ENCODE measurements at regions not wholly inside any gene's neighbourhood (a gene's known extent, or its start where the extent isn't known, plus 50 kb on each side); places are given as distances from the start of the nearest gene placed in this dataset.

GRCh38 chr5:53831496-53831895 lies 271.1 kb downstream of the NDUFS4 start:
- no peak for TF ChIP-seq POLR2A (IDR thresholded peaks at IDR 0.05)
- TF ChIP-seq CTCF (IDR thresholded peaks at IDR 0.05): no peak
